HFFc6 (cell line): ENCODE measurements at regions not wholly inside any gene's neighbourhood (a gene's known extent, or its start where the extent isn't known, plus 50 kb on each side); places are given as distances from the start of the nearest gene placed in this dataset.
"Not testable (repeated sequence)": the region's sequence is repeated elsewhere in the genome, so short reads cannot be mapped to it uniquely, and the experiment has no call there.

Source experiments
- DNase-seq: peaks from one replicate; pipeline ENCODE4 v3.0.0-alpha.2; 2018
- H3K27ac Mint-ChIP-seq: 2 replicates; pipeline ENCODE4 v1.8.0; 2020; ENCODE audit warnings: mild to moderate bottlenecking, mixed read lengths
- H3K27me3 Mint-ChIP-seq: 2 replicates; pipeline ENCODE4 v1.8.0; 2021; ENCODE audit warnings: mild to moderate bottlenecking, moderate library complexity, mixed read lengths; ENCODE audit not compliant: insufficient read depth
- H3K36me3 Mint-ChIP-seq: 2 replicates; pipeline ENCODE4 v1.8.0; 2021; ENCODE audit warnings: low read depth, mixed read lengths
- H3K4me1 Mint-ChIP-seq: 2 replicates; pipeline ENCODE4 v1.8.0; 2020; ENCODE audit warnings: low read depth, mixed read lengths
- H3K4me3 Mint-ChIP-seq: 2 replicates; pipeline ENCODE4 v1.8.0; 2020; ENCODE audit warnings: mild to moderate bottlenecking, moderate library complexity, mixed read lengths
- H3K9me3 Mint-ChIP-seq: 2 replicates; pipeline ENCODE4 v1.8.0; 2020; ENCODE audit warnings: mild to moderate bottlenecking, mixed read lengths
- TF ChIP-seq, protein P1 (sequence below): fragments of 200-600 bp; sonication (generic); IDR thresholded peaks from 2 replicates; pipeline ENCODE4 v1.5.0; 2021; ENCODE audit warnings: antibody characterized with exemption, mild to moderate bottlenecking

DNA sequence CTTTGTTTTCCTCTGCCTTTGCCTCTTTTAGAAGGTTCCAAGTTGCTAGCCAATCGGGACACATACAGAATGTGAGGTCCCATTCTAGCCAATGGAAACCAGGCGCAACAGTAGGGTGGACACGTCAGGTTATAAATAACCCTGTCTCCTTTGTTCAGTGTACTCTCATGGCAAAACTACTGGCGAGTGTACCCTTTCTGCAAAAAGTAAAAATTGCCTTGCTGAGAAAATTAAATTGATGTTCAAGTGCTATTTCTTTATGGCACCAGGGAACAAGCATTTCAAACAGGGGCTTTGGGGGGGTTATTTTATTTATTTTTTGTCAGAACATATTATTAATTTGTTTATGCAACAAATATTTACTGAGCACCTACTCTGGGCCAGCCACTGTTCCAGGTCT is 123.6 kb upstream of the SRSF6 start:
- H3K27ac Mint-ChIP-seq: no peak overlapping the region
- peaks cover 7% of the 10 kb centered on the region for H3K36me3 Mint-ChIP-seq
- TF ChIP-seq, protein P1, sequence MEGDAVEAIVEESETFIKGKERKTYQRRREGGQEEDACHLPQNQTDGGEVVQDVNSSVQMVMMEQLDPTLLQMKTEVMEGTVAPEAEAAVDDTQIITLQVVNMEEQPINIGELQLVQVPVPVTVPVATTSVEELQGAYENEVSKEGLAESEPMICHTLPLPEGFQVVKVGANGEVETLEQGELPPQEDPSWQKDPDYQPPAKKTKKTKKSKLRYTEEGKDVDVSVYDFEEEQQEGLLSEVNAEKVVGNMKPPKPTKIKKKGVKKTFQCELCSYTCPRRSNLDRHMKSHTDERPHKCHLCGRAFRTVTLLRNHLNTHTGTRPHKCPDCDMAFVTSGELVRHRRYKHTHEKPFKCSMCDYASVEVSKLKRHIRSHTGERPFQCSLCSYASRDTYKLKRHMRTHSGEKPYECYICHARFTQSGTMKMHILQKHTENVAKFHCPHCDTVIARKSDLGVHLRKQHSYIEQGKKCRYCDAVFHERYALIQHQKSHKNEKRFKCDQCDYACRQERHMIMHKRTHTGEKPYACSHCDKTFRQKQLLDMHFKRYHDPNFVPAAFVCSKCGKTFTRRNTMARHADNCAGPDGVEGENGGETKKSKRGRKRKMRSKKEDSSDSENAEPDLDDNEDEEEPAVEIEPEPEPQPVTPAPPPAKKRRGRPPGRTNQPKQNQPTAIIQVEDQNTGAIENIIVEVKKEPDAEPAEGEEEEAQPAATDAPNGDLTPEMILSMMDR: no peak
- H3K4me1 Mint-ChIP-seq: no peaks in the 10 kb centered on the region
- peaks cover 26% of the 10 kb centered on the region for H3K9me3 Mint-ChIP-seq
- no peak for DNase-seq
- H3K4me3 Mint-ChIP-seq: no peak overlapping the region
- peaks cover 3% of the 10 kb centered on the region for H3K27me3 Mint-ChIP-seq

DNA sequence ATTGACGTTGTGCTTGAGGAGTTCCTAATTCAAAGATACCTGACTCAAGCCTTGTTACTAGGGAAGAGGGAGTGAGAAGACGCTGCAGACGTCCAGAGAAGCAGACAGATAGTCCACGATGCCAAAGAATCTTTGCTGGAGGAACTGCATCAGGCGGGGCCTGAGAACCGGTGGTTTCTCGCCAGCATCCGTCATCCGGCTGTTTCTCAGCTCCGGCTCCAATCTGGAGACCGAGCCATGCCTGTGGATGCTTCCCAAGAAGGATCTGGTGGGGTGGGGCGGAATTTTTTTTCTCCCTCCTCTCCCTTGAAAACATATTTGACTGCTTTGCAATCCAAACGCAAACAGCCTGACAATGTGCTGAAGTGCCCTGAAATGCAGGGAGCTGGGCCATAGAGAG is 125.8 kb upstream of the SRSF6 start:
- Mint-ChIP-seq H3K4me1 (no peaks in the 10 kb centered on the region), H3K4me3 (no peak overlapping the region), H3K27ac (no peak overlapping the region), H3K27me3 (peaks cover 3% of the 10 kb centered on the region), H3K9me3 (peaks cover 26% of the 10 kb centered on the region), H3K36me3 (peaks cover 7% of the 10 kb centered on the region)
- DNase-seq: no peak
- TF ChIP-seq, protein P1: no peak

DNA sequence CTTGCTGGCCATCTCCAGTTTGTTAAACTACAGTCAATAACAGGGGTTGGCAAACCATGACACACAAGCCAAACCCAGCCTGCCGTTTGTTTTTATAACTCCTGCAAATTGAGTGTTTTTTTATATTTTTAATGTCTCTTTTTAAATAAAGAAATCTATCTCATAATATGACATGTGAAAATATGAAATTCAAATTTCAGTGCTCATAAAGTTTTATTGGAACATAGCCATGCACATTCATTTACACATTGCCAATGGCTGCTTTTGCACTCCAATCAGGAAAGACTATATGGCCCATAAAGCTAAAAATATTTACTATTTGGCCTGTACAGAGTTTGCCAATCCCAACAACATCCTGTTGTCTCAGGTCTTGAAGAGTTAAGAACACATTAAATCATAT is 129.0 kb upstream of the SRSF6 start:
- peaks cover 3% of the 10 kb centered on the region for H3K9me3 Mint-ChIP-seq
- H3K36me3 Mint-ChIP-seq: no peaks in the 10 kb centered on the region

DNA sequence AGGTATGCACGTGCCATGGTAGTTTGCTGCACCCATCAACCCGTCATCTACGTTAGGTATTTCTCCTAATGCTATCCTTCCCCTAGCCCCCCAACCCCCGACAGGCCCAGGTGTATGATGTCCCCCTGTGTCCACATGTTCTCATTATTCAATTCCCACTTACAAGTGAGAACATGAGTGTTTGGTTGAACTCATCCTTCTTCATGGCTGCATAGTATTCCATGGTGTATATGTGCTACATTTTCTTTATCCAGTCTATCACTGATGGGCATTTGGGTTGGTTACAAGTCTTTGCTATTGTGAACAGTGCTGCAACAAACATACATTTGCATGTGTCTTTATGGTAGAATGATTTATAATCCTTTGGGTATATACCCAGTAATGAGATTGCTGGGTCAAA is 130.5 kb upstream of the SRSF6 start:
- H3K4me3 Mint-ChIP-seq: not testable (repeated sequence)

More for the DNA sequence above, 129.0 kb upstream of the SRSF6 start:
- no peak for DNase-seq
- Mint-ChIP-seq H3K27me3 (peaks cover 3% of the 10 kb centered on the region), H3K4me1 (no peaks in the 10 kb centered on the region), H3K4me3 (no peak overlapping the region), H3K27ac (no peak overlapping the region)
- TF ChIP-seq, protein P1: no peak

DNA sequence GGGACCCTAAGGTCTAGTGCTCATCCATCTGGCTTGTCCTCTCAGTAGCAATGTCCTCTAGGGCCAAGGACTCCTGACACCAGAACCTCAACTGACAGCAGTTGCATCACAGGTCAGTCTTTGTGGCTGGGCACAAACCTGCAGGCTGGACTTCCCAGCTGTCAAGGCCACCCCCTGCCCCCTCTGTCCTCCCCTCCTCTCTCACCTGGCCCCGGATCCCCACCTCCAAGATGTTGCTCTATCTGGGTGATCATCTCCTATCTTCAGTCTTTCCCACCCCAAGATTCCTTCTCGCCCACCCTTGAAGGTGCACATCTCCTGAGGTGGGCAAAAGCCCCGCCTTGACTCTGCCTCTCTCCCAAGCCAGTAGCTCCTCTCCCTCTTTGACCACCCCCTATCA is 131.8 kb upstream of the SRSF6 start:
- Mint-ChIP-seq H3K27me3 (peaks cover 3% of the 10 kb centered on the region), H3K4me1 (no peaks in the 10 kb centered on the region), H3K4me3 (no peak overlapping the region), H3K9me3 (no peaks in the 10 kb centered on the region), H3K36me3 (no peaks in the 10 kb centered on the region), H3K27ac (no peak overlapping the region)
- TF ChIP-seq, protein P1: no peak
- no peak for DNase-seq

More for the DNA sequence above, 130.5 kb upstream of the SRSF6 start:
- not testable (repeated sequence) for DNase-seq, H3K27me3 Mint-ChIP-seq, H3K27ac Mint-ChIP-seq, H3K36me3 Mint-ChIP-seq, H3K4me1 Mint-ChIP-seq, H3K9me3 Mint-ChIP-seq

DNA sequence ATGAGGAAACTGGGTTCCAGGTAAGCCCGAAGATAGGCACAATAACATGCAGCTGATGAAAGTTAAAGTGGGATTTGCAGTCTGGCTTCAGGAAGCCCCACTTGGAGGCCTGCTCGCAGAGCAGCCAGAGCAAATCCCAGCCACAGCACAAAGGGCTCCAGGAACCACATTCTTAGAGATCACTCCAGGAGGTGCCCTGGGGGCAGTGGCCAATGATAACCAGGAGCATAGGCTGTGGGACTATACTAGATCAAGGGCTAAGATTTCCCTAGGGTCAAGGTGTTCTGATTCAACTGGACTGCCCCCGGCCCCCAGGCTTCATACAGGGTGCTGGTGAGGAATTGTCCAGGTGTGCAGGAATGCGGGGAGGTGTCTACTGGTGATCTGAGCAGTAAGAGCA is 133.9 kb upstream of the PTPRT start:
- TF ChIP-seq, protein P1: no peak
- Mint-ChIP-seq H3K27me3 (peaks cover 4% of the 10 kb centered on the region; the same call in 1 of the 2 replicates), H3K4me1 (no peaks in the 10 kb centered on the region), H3K27ac (no peak overlapping the region), H3K36me3 (no peaks in the 10 kb centered on the region), H3K9me3 (no peaks in the 10 kb centered on the region), H3K4me3 (no peak overlapping the region)
- DNase-seq: no peak
